Midbrain (tissue), 1 donor: ENCODE measurements at regions not wholly inside any gene's neighbourhood (a gene's known extent, or its start where the extent isn't known, plus 50 kb on each side); places are given as distances from the start of the nearest gene placed in this dataset.
A peak's percentile ranks its signal among the peaks of the same experiment; 100 is the strongest.
"Not testable (repeated sequence)": the region's sequence is repeated elsewhere in the genome, so short reads cannot be mapped to it uniquely, and the experiment has no call there.

Experiments used
- DNase-seq: peaks from one replicate; lab custom pipeline; 2025; lab: John Stamatoyannopoulos, UW

DNA sequence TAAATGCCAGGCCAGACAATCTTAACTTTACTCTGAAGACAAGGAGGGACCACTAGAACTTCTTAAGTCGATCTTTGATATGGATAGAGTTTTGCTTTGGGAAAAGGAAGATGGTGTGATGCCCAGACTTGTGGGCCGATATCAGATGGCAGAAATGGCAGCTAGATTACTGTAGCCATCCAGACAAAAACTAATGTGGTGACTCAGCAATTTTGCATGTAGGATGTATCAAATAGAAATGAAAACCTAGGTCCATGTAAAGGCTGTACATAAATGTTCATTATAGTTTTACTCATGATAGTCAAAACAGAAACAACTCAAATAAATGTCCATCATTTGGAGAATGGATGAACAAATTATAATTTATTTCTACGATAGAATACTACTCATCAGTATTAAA is 121.5 kb downstream of the APIP start:
- no peak for DNase-seq

DNA sequence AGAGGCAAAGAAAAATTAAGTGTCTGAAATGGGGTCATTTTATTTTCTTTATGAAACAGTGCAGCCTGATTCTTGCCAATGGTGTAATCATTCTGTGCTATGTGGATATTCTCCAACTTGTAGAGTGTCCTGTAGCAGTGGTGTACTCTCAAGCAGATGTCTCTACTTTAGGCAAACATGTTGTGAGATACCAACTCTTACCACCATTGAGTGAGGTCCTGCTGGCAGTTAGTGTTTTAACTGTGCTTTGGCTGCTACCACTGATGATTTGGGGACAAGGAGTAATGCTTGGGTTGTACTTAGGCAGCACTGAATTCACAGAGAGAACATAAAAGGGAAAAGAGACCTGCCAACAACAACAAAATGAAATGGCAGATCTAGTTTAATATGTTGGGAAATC is 122.5 kb downstream of the APIP start:
- no peak for DNase-seq

GRCh38 chr11:34792814-34793258 is 123.3 kb downstream of the APIP start:
- peak; percentile 33 for DNase-seq

GRCh38 chr11:34791780-34792542 is 124.2 kb downstream of the APIP start:
- DNase-seq: no peak

DNA sequence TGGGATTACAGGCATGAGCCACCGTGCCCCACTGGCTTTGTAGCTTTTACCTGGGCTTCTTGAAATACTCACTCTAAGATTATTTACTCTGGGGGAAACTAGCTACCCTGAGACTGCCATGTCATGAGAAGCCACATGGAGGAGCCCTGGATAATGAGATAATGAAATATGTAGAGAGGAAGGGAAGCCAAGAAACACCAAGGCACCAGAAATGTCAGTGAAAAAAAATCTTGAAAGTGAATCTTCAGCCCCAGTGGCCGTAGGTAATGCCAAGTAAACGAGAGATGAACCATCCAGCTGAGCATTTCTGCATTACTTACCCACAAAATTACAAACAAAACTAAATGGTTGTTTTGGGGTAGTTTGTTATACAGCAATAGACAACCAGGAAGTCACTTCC is 125.6 kb downstream of the APIP start:
- DNase-seq: no peak

GRCh38 chr11:34789196-34789834 is 126.9 kb downstream of the APIP start:
- no peak for DNase-seq

DNA sequence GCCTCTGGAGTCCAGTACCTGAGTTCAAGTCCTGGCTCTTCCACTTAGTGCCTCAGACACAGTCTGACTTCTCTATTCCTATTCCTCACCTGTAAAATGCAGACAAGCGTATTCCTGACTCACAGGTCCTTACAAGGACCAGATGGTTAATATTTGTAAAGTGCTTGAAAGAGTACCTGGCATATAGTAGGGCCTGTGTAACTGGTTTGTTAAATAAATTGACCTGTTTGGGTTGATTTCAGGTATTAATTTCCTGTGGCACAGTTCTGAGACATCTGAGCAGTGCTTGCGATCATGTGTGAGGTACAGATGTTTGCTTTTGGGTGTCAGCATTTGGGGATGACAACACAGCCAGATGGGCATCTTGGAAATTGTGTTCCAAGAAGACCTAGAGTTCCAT is 127.5 kb downstream of the APIP start:
- DNase-seq: no peak

DNA sequence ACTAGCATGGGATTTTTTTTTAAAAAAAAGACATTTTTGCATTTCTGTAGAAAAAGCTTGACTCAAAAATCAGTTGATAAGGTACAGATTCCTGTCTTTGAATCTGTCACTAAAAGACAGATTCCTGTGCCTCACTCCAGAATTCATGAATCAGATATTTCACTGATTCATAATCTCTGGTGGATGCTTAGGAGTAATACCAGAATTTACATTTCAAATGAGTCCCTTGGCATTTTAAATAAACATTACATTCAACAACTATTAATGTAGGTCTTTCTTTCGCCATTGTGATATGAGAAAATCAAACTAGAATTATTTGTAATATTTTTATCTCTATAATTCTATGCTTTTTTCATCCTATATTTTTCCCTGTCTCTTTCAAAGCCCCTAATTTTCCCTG is 128.3 kb downstream of the APIP start:
- no peak for DNase-seq

DNA sequence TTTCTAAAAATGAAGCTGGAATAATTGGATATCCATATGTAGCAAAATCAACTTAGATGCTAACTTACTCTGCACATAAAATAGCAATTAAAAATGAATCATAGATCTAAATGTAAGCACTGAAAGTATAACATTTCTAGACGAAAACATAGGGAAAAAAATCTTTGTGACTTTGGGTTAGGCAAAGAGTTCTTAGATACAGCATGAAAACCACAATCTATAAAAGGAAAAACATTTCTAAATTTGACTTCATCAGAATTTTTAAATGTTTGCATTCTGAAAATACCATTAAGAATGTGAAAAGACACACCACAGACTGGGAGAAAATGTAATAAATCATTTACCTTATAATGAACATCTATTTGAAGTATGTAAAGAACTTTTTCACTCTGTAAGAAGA is 128.8 kb downstream of the APIP start:
- DNase-seq: no peak

GRCh38 chr11:34784318-34784841 is 131.8 kb downstream of the APIP start:
- no peak for DNase-seq

DNA sequence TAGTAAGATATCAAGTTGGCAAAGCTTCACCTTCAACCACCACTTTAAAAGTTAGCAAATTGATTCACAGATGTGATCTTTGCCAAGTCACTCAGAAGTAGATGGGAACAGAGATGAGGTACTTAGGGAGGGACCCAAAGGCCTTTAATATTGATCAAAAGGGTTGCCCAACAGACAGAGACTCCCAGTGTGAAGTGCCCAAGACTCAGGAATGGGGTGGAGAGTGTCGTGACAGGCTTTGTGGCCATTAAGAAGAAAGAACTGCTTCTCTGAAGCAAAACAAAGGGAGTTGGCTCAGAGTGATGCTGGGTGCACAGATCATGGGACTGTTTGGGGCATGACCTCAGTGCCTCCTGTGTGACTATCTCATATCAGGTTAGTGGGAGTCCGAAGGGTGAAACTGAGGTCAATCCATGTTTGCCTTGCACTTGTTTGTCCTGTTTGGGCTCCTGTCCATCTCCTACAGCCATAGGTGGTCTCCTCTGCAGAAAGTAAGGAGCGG is 132.3 kb downstream of the APIP start:
- DNase-seq: no peak

DNA sequence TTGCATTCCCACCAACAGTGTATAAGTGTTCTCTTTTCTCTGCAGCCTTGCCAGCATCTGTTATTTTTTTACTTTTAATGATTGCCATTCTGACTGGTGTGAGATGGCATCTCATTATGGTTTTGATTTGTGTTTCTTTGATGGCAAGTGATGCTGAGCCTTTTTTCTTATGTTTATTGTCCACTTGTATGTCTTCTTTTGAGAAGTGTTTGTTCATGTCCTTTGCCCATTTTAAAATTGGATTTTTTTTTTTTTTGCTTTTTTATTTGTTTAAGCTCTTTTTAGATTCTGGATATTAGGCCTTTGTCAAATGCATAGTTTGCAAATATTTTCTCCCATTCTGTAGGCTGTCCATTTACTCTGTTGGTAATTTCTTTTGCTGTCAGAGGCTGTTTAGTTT is 134.4 kb downstream of the APIP start:
- not testable (repeated sequence) for DNase-seq

DNA sequence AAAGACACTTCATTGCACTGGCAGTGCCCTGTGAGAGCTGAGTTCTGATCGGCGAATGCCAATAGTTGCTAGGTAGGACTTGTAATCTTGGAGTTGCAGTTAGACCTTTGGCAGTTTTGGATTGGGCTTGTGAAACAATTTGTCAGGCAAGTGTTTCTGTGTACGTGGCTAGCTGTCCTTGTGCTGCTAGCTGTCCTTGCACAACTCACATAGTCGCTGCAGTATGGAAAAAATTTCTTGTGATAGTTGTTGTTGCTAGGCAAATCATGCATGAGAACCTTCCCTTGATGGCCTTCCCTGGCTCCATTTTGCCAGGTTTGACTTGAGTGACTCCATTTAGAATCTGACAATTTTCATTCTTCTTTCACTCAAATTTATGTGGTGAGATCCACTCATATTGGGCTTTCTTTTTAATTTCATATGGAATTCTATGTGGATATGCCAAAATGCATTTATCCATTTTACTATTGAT is 140.7 kb downstream of the APIP start:
- DNase-seq: no peak

- no peak for DNase-seq
Measured at GRCh38 chr11:34774604-34775003, 141.6 kb downstream of the APIP start.

DNA sequence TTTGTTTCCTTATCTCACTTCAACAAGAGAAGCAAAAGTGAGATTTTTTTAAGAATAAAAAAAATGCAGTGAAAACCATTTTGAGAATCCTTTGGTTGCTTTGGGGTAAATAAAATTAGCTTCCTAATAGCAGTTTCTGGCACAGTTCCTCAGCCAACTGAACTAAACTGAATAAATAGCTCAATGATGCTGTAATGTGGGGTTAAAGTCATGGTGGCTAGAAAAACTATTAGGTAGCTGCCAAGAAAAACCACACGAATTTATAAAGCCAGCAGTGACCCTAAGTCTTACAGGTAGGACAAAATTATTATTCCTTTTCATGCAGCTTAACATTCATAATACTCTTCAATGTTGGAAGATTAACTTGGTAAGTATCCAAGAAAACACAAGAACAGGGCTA is 142.4 kb downstream of the APIP start:
- DNase-seq: no peak

DNA sequence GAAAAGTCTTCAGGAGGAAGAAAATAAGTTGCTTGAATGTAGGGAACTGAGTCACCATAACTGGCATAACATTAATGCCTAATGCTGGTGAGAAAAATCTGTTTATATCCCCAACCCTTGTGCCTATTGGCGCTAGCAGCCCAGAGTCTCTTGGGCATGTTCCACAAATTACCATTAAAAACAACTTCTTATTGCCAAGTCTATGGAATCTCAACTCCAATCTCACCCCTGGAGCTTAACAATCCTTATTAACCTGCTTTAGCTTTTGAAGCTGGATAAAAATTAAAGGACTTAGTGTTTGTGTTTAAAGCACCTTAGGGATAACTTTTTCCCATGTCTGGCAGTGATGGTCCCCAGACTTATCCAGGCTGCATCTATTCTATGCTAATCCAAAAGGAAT is 143.0 kb downstream of the APIP start:
- no peak for DNase-seq

- DNase-seq: no peak
Measured at GRCh38 chr11:34770111-34770510, 146.1 kb downstream of the APIP start.

- no peak for DNase-seq
Measured at GRCh38 chr11:34769224-34769623, 147.0 kb downstream of the APIP start.

GRCh38 chr11:34762625-34763024 is 141.7 kb downstream of the EHF start:
- not testable (repeated sequence) for DNase-seq

DNA sequence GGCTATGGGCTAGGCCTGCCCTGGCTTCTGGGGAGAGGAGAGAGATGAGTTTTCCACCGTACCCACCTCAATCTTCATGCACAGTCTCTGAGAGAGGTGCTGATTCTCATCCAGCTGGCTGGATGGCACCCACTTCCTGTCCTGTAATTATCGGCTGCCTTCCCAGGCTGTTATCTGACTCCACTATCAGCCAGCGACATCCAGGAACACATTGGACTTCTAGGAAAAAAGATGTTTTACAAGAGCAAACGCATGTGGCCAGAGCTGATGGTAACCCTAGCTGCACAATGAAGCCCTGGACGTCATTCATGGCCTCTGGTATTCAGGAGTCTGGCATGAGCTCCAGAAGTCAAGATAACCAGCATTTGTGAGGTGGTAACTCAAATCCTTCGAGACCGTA is 137.4 kb downstream of the EHF start:
- no peak for DNase-seq

- no peak for DNase-seq
Measured at GRCh38 chr11:34757026-34757451, 136.1 kb downstream of the EHF start.

- no peak for DNase-seq
Measured at GRCh38 chr11:34756591-34756990, 135.7 kb downstream of the EHF start.

- DNase-seq: no peak
Measured at GRCh38 chr11:34755671-34756070, 134.8 kb downstream of the EHF start.
